ENCODE measurements at regions not wholly inside any gene's neighbourhood (a gene's known extent, or its start where the extent isn't known, plus 50 kb on each side); places are given as distances from the start of the nearest gene placed in this dataset.
"Not testable (repeated sequence)": the region's sequence is repeated elsewhere in the genome, so short reads cannot be mapped to it uniquely, and the experiment has no call there.

- no peaks in the 10 kb centered on the region for H3K9me3 ChIP-seq (ENCODE audit: control insufficient read depth, low read depth, low read length)
- H3K36me3 ChIP-seq (ENCODE audit: control insufficient read depth, insufficient read depth, low read length) = no peaks in the 10 kb centered on the region
- peaks cover 2% of the 10 kb centered on the region for H3K4me1 ChIP-seq (ENCODE audit: control insufficient read depth, insufficient read depth, low read length)
- H3K4me3 ChIP-seq (ENCODE audit: low read length) = no peak overlapping the region
- no peak overlapping the region for H3K27ac ChIP-seq (ENCODE audit: low read length)
- H3K27me3 ChIP-seq (ENCODE audit: control insufficient read depth, insufficient read depth, low read length) = no peaks in the 10 kb centered on the region
- WGBS (ENCODE audit: insufficient coverage, low lambda C conversion rate) = 100% methylated on average over 1 of the region's 4 CpGs
- DNase-seq = no peak
Measured at GRCh38 chr12:46657453-46658411, 168.1 kb downstream of the SLC38A4 start.

GRCh38 chr12:46655984-46656383, 169.8 kb downstream of the SLC38A4 start:
- H3K27me3 ChIP-seq (ENCODE audit: control insufficient read depth, insufficient read depth, low read length); H3K4me3 ChIP-seq (ENCODE audit: low read length); H3K9me3 ChIP-seq (ENCODE audit: control insufficient read depth, low read depth, low read length); H3K36me3 ChIP-seq (ENCODE audit: control insufficient read depth, insufficient read depth, low read length); H3K27ac ChIP-seq (ENCODE audit: low read length); DNase-seq; H3K4me1 ChIP-seq (ENCODE audit: control insufficient read depth, insufficient read depth, low read length): not testable (repeated sequence)
- WGBS (ENCODE audit: insufficient coverage, low lambda C conversion rate) = no CpG with 5 or more reads among the region's 3 CpGs

- no peaks in the 10 kb centered on the region for H3K36me3 ChIP-seq (ENCODE audit: control insufficient read depth, insufficient read depth, low read length)
- DNase-seq = no peak
- H3K27me3 ChIP-seq (ENCODE audit: control insufficient read depth, insufficient read depth, low read length) = no peaks in the 10 kb centered on the region
- no peak overlapping the region for H3K27ac ChIP-seq (ENCODE audit: low read length)
- H3K9me3 ChIP-seq (ENCODE audit: control insufficient read depth, low read depth, low read length) = no peaks in the 10 kb centered on the region
- no peak overlapping the region for H3K4me3 ChIP-seq (ENCODE audit: low read length)
- H3K4me1 ChIP-seq (ENCODE audit: control insufficient read depth, insufficient read depth, low read length) = no peaks in the 10 kb centered on the region
- 95% methylated on average over 2 of the region's 2 CpGs for WGBS (ENCODE audit: insufficient coverage, low lambda C conversion rate)
Measured at GRCh38 chr12:46653311-46653710, 172.5 kb downstream of the SLC38A4 start.

- Histone ChIP-seq H3K9me3 (ENCODE audit: control insufficient read depth, low read depth, low read length) (no peaks in the 10 kb centered on the region), H3K36me3 (ENCODE audit: control insufficient read depth, insufficient read depth, low read length) (no peaks in the 10 kb centered on the region), H3K27ac (ENCODE audit: low read length) (no peak overlapping the region), H3K27me3 (ENCODE audit: control insufficient read depth, insufficient read depth, low read length) (no peaks in the 10 kb centered on the region), H3K4me3 (ENCODE audit: low read length) (no peak overlapping the region), H3K4me1 (ENCODE audit: control insufficient read depth, insufficient read depth, low read length) (no peaks in the 10 kb centered on the region)
- DNase-seq = no peak
Measured at GRCh38 chr12:46652692-46653091, 173.1 kb downstream of the SLC38A4 start.

GRCh38 chr12:46650688-46651087, 175.1 kb downstream of the SLC38A4 start:
- WGBS (ENCODE audit: insufficient coverage, low lambda C conversion rate) = 56% methylated on average over 2 of the region's 4 CpGs
- Histone ChIP-seq H3K4me3 (ENCODE audit: low read length) (no peak overlapping the region), H3K27me3 (ENCODE audit: control insufficient read depth, insufficient read depth, low read length) (no peaks in the 10 kb centered on the region)

GRCh38 chr12:46649433-46649832, 176.4 kb downstream of the SLC38A4 start:
- WGBS (ENCODE audit: insufficient coverage, low lambda C conversion rate) = 100% methylated on average over 3 of the region's 4 CpGs
- Histone ChIP-seq H3K4me3 (ENCODE audit: low read length) (no peak overlapping the region), H3K27ac (ENCODE audit: low read length) (no peak overlapping the region), H3K27me3 (ENCODE audit: control insufficient read depth, insufficient read depth, low read length) (no peaks in the 10 kb centered on the region), H3K9me3 (ENCODE audit: control insufficient read depth, low read depth, low read length) (no peaks in the 10 kb centered on the region), H3K4me1 (ENCODE audit: control insufficient read depth, insufficient read depth, low read length) (no peaks in the 10 kb centered on the region), H3K36me3 (ENCODE audit: control insufficient read depth, insufficient read depth, low read length) (no peaks in the 10 kb centered on the region)
- no peak for DNase-seq

More at GRCh38 chr12:46650688-46651087, 175.1 kb downstream of the SLC38A4 start:
- Histone ChIP-seq H3K9me3 (ENCODE audit: control insufficient read depth, low read depth, low read length) (no peaks in the 10 kb centered on the region), H3K27ac (ENCODE audit: low read length) (no peak overlapping the region), H3K4me1 (ENCODE audit: control insufficient read depth, insufficient read depth, low read length) (no peaks in the 10 kb centered on the region), H3K36me3 (ENCODE audit: control insufficient read depth, insufficient read depth, low read length) (no peaks in the 10 kb centered on the region)
- no peak for DNase-seq

GRCh38 chr12:46647034-46647433, 178.8 kb downstream of the SLC38A4 start:
- Histone ChIP-seq H3K36me3 (ENCODE audit: control insufficient read depth, insufficient read depth, low read length) (no peaks in the 10 kb centered on the region), H3K9me3 (ENCODE audit: control insufficient read depth, low read depth, low read length) (no peaks in the 10 kb centered on the region), H3K4me3 (ENCODE audit: low read length) (no peak overlapping the region), H3K27ac (ENCODE audit: low read length) (no peak overlapping the region), H3K27me3 (ENCODE audit: control insufficient read depth, insufficient read depth, low read length) (no peaks in the 10 kb centered on the region), H3K4me1 (ENCODE audit: control insufficient read depth, insufficient read depth, low read length) (no peaks in the 10 kb centered on the region)
- no CpG with 5 or more reads among the region's 2 CpGs for WGBS (ENCODE audit: insufficient coverage, low lambda C conversion rate)
- no peak for DNase-seq

- H3K36me3 ChIP-seq (ENCODE audit: control insufficient read depth, insufficient read depth, low read length); H3K27me3 ChIP-seq (ENCODE audit: control insufficient read depth, insufficient read depth, low read length); H3K9me3 ChIP-seq (ENCODE audit: control insufficient read depth, low read depth, low read length); DNase-seq; H3K4me1 ChIP-seq (ENCODE audit: control insufficient read depth, insufficient read depth, low read length); H3K27ac ChIP-seq (ENCODE audit: low read length); H3K4me3 ChIP-seq (ENCODE audit: low read length): not testable (repeated sequence)
- no CpG with 5 or more reads among the region's 2 CpGs for WGBS (ENCODE audit: insufficient coverage, low lambda C conversion rate)
Measured at GRCh38 chr12:46641649-46642048, 184.1 kb downstream of the SLC38A4 start.

- Histone ChIP-seq H3K4me1 (ENCODE audit: control insufficient read depth, insufficient read depth, low read length) (no peaks in the 10 kb centered on the region), H3K36me3 (ENCODE audit: control insufficient read depth, insufficient read depth, low read length) (no peaks in the 10 kb centered on the region), H3K27ac (ENCODE audit: low read length) (no peak overlapping the region), H3K27me3 (ENCODE audit: control insufficient read depth, insufficient read depth, low read length) (no peaks in the 10 kb centered on the region), H3K9me3 (ENCODE audit: control insufficient read depth, low read depth, low read length) (no peaks in the 10 kb centered on the region), H3K4me3 (ENCODE audit: low read length) (no peak overlapping the region)
- no peak for DNase-seq
Measured at GRCh38 chr12:46635818-46636217, 190.0 kb downstream of the SLC38A4 start.

- Histone ChIP-seq H3K4me1 (ENCODE audit: control insufficient read depth, insufficient read depth, low read length) (peaks cover 4% of the 10 kb centered on the region), H3K27me3 (ENCODE audit: control insufficient read depth, insufficient read depth, low read length) (no peaks in the 10 kb centered on the region), H3K27ac (ENCODE audit: low read length) (no peak overlapping the region), H3K36me3 (ENCODE audit: control insufficient read depth, insufficient read depth, low read length) (no peaks in the 10 kb centered on the region), H3K9me3 (ENCODE audit: control insufficient read depth, low read depth, low read length) (no peaks in the 10 kb centered on the region), H3K4me3 (ENCODE audit: low read length) (no peak overlapping the region)
- WGBS (ENCODE audit: insufficient coverage, low lambda C conversion rate) = no CpG with 5 or more reads among the region's 4 CpGs
- peak; percentile 4 to 43 for DNase-seq
Measured at GRCh38 chr12:46629331-46630229, 196.2 kb downstream of the SLC38A4 start.

Measured in large intestine (tissue), 3 donors.